ENCODE measurements at regions not wholly inside any gene's neighbourhood (a gene's known extent, or its start where the extent isn't known, plus 50 kb on each side); places are given as distances from the start of the nearest gene placed in this dataset.

DNA sequence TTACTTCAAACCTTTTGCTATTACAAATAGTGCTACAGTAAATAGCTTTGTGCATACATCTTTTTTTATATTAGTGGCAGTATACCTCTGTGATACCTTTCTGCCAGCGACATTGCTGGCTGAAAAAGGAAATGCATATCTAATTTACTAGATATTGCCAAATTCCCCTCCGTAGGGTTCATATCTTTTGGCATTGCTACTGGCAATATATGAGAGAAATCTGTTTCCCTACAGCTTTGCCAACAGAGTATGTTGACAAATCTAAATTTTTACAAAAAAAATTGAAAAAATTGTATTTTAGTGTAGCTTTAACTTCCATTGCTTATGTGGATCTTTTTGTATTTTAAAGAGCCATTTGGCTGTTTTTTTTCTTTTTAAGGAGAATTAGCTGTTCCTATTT is 426.7 kb downstream of the TRIB2 start:
- H3K4me1 ChIP-seq (ENCODE audit: control insufficient read depth, insufficient read depth, low read length) = no peaks in the 10 kb centered on the region
- no peak overlapping the region for H3K27ac ChIP-seq (ENCODE audit: low read length)
- no peaks in the 10 kb centered on the region for H3K36me3 ChIP-seq (ENCODE audit: control insufficient read depth, insufficient read depth, low read length)
- H3K9me3 ChIP-seq (replicated peaks; ENCODE audit: control insufficient read depth, low read depth, low read length) = no peaks in the 10 kb centered on the region
- H3K27me3 ChIP-seq (ENCODE audit: control insufficient read depth, insufficient read depth, low read length) = no peaks in the 10 kb centered on the region
- H3K4me3 ChIP-seq (ENCODE audit: low read length) = no peak overlapping the region
- no CpG with 5 or more reads among the region's 2 CpGs for WGBS (ENCODE audit: insufficient coverage)
- DNase-seq = no peak

GRCh38 chr2:13156916-13157315 is 440.2 kb downstream of the TRIB2 start:
- H3K27ac ChIP-seq (ENCODE audit: low read length) = no peak overlapping the region
- DNase-seq = peak; percentile 19
- no peak overlapping the region for H3K4me3 ChIP-seq (ENCODE audit: low read length)
- no peaks in the 10 kb centered on the region for H3K9me3 ChIP-seq (replicated peaks; ENCODE audit: control insufficient read depth, low read depth, low read length)
- no peaks in the 10 kb centered on the region for H3K27me3 ChIP-seq (ENCODE audit: control insufficient read depth, insufficient read depth, low read length)
- no CpG with 5 or more reads among the region's 2 CpGs for WGBS (ENCODE audit: insufficient coverage)
- H3K4me1 ChIP-seq (ENCODE audit: control insufficient read depth, insufficient read depth, low read length) = no peaks in the 10 kb centered on the region
- no peaks in the 10 kb centered on the region for H3K36me3 ChIP-seq (ENCODE audit: control insufficient read depth, insufficient read depth, low read length)

DNA sequence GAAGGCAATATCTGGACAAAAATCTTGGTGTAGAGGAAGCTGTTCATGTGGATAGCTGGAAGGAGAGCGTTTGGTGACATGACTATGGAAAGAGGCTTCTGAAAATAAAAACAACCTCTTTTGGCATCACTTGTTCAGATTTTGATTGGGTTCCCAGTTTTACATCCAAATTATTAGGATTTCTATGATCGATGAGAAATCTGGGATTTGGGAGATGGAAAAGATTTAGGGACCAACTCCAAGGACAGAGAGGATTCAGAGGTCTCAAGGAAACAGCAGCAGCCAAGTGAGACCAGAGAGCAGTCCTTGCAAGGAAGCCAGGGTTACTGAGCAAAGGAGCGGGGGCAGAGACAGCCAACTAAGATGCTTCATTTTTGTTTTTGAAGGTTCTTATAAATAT is 441.7 kb downstream of the TRIB2 start:
- Histone ChIP-seq H3K27me3 (ENCODE audit: control insufficient read depth, insufficient read depth, low read length) (no peaks in the 10 kb centered on the region), H3K27ac (ENCODE audit: low read length) (no peak overlapping the region), H3K9me3 (replicated peaks; ENCODE audit: control insufficient read depth, low read depth, low read length) (no peaks in the 10 kb centered on the region), H3K4me1 (ENCODE audit: control insufficient read depth, insufficient read depth, low read length) (no peaks in the 10 kb centered on the region), H3K4me3 (ENCODE audit: low read length) (no peak overlapping the region), H3K36me3 (ENCODE audit: control insufficient read depth, insufficient read depth, low read length) (no peaks in the 10 kb centered on the region)
- 27% methylated on average over 2 of the region's 3 CpGs for WGBS (ENCODE audit: insufficient coverage)
- DNase-seq = peak; percentile 52

- no peak overlapping the region for H3K4me3 ChIP-seq (ENCODE audit: low read length)
- no peaks in the 10 kb centered on the region for H3K4me1 ChIP-seq (ENCODE audit: control insufficient read depth, insufficient read depth, low read length)
- WGBS (ENCODE audit: insufficient coverage) = no CpG with 5 or more reads among the region's 1 CpG
- no peak overlapping the region for H3K27ac ChIP-seq (ENCODE audit: low read length)
- no peaks in the 10 kb centered on the region for H3K36me3 ChIP-seq (ENCODE audit: control insufficient read depth, insufficient read depth, low read length)
- no peak for DNase-seq
- no peaks in the 10 kb centered on the region for H3K9me3 ChIP-seq (replicated peaks; ENCODE audit: control insufficient read depth, low read depth, low read length)
- no peaks in the 10 kb centered on the region for H3K27me3 ChIP-seq (ENCODE audit: control insufficient read depth, insufficient read depth, low read length)
These were observed 464.0 kb downstream of the TRIB2 start for GRCh38 chr2:13180729-13181128.

DNA sequence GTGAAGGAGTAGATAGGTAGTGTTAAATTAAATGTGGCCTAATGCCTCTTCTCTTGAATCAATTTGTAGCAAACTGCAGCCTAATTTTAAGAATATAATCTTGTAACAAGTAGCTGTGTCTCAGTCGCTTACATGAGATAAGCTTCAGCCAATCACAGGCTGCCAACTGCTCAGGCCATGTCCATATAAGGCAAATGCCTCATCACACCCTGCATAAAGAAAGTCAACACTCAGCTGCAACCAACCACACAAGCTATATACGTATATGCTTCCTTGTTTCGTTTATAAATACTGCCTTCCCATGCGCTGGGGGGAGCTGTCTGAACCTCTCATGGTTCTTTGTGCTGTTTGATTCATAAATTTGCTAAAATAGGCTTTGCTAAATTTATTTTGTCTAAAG is 476.3 kb downstream of the TRIB2 start:
- no peaks in the 10 kb centered on the region for H3K27me3 ChIP-seq (ENCODE audit: control insufficient read depth, insufficient read depth, low read length)
- H3K9me3 ChIP-seq (replicated peaks; ENCODE audit: control insufficient read depth, low read depth, low read length) = no peaks in the 10 kb centered on the region
- H3K36me3 ChIP-seq (ENCODE audit: control insufficient read depth, insufficient read depth, low read length) = no peaks in the 10 kb centered on the region
- WGBS (ENCODE audit: insufficient coverage) = 75% methylated on average over 1 of the region's 4 CpGs
- no peak overlapping the region for H3K27ac ChIP-seq (ENCODE audit: low read length)
- DNase-seq = no peak
- H3K4me1 ChIP-seq (ENCODE audit: control insufficient read depth, insufficient read depth, low read length) = no peaks in the 10 kb centered on the region
- no peak overlapping the region for H3K4me3 ChIP-seq (ENCODE audit: low read length)

- Histone ChIP-seq H3K27ac (ENCODE audit: low read length) (no peak overlapping the region), H3K9me3 (replicated peaks; ENCODE audit: control insufficient read depth, low read depth, low read length) (no peaks in the 10 kb centered on the region), H3K4me3 (ENCODE audit: low read length) (no peak overlapping the region), H3K4me1 (ENCODE audit: control insufficient read depth, insufficient read depth, low read length) (no peaks in the 10 kb centered on the region), H3K27me3 (ENCODE audit: control insufficient read depth, insufficient read depth, low read length) (no peaks in the 10 kb centered on the region), H3K36me3 (ENCODE audit: control insufficient read depth, insufficient read depth, low read length) (no peaks in the 10 kb centered on the region)
- peak; percentile 30 for DNase-seq
- no CpG with 5 or more reads among the region's 1 CpG for WGBS (ENCODE audit: insufficient coverage)
These were observed 477.2 kb downstream of the TRIB2 start for GRCh38 chr2:13193900-13194299.

DNA sequence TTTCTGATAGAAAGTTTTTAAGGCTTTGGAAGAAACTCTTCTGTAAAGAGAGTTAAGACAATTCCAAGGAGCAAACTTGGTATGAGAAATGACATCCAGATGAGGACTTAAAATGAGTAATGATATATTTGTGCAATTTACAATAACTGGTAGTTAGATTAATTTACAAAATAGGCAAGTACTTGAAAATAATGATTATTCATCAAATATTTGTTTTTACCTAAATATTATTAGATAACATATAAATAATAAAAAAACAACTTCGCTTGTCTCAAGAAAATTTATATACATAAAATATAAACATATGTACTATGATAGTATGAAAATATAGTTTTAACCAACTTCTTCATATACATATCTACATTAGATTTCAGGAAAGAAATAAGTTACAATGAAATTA is 478.5 kb downstream of the TRIB2 start:
- Histone ChIP-seq H3K9me3 (replicated peaks; ENCODE audit: control insufficient read depth, low read depth, low read length) (no peaks in the 10 kb centered on the region), H3K4me1 (ENCODE audit: control insufficient read depth, insufficient read depth, low read length) (no peaks in the 10 kb centered on the region), H3K4me3 (ENCODE audit: low read length) (no peak overlapping the region), H3K27me3 (ENCODE audit: control insufficient read depth, insufficient read depth, low read length) (no peaks in the 10 kb centered on the region), H3K36me3 (ENCODE audit: control insufficient read depth, insufficient read depth, low read length) (no peaks in the 10 kb centered on the region), H3K27ac (ENCODE audit: low read length) (no peak overlapping the region)
- no peak for DNase-seq
- no CpG with 5 or more reads among the region's 1 CpG for WGBS (ENCODE audit: insufficient coverage)

GRCh38 chr2:13197248-13197647 is 480.5 kb downstream of the TRIB2 start:
- Histone ChIP-seq H3K4me1 (ENCODE audit: control insufficient read depth, insufficient read depth, low read length) (no peaks in the 10 kb centered on the region), H3K27me3 (ENCODE audit: control insufficient read depth, insufficient read depth, low read length) (no peaks in the 10 kb centered on the region), H3K27ac (ENCODE audit: low read length) (no peak overlapping the region), H3K4me3 (ENCODE audit: low read length) (no peak overlapping the region), H3K9me3 (replicated peaks; ENCODE audit: control insufficient read depth, low read depth, low read length) (no peaks in the 10 kb centered on the region), H3K36me3 (ENCODE audit: control insufficient read depth, insufficient read depth, low read length) (no peaks in the 10 kb centered on the region)
- no peak for DNase-seq
- 100% methylated on average over 1 of the region's 1 CpG for WGBS (ENCODE audit: insufficient coverage)

- no CpG with 5 or more reads among the region's 2 CpGs for WGBS (ENCODE audit: insufficient coverage)
- Histone ChIP-seq H3K4me3 (ENCODE audit: low read length) (no peak overlapping the region), H3K27ac (ENCODE audit: low read length) (no peak overlapping the region)
These were observed 485.2 kb downstream of the TRIB2 start for GRCh38 chr2:13201924-13202323.

DNA sequence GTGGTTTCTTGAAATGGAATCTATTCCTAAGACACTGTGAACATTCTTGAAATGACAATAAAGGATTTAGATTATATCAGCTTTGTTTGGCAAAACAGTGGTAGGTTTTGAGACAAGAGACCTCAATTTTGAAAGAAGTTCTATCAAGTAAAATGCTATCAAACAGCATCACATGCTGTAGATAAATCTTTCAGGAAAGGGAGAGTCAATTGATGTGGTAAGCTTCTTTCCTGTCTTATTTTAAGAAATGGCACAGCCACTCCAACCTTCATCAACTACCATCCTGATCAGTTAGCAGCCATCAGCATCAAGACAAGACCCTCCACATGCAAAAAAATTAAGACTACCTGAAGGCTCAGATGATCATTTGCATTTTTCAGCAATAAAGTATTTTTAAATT is 495.4 kb downstream of the TRIB2 start:
- Histone ChIP-seq H3K27ac (ENCODE audit: low read length) (no peak overlapping the region), H3K27me3 (ENCODE audit: control insufficient read depth, insufficient read depth, low read length) (no peaks in the 10 kb centered on the region), H3K9me3 (replicated peaks; ENCODE audit: control insufficient read depth, low read depth, low read length) (peaks cover 4% of the 10 kb centered on the region), H3K36me3 (ENCODE audit: control insufficient read depth, insufficient read depth, low read length) (no peaks in the 10 kb centered on the region), H3K4me3 (ENCODE audit: low read length) (no peak overlapping the region), H3K4me1 (ENCODE audit: control insufficient read depth, insufficient read depth, low read length) (no peaks in the 10 kb centered on the region)
- no peak for DNase-seq

More at GRCh38 chr2:13201924-13202323, 485.2 kb downstream of the TRIB2 start:
- H3K9me3 ChIP-seq (replicated peaks; ENCODE audit: control insufficient read depth, low read depth, low read length) = no peaks in the 10 kb centered on the region
- H3K4me1 ChIP-seq (ENCODE audit: control insufficient read depth, insufficient read depth, low read length) = no peaks in the 10 kb centered on the region
- no peaks in the 10 kb centered on the region for H3K36me3 ChIP-seq (ENCODE audit: control insufficient read depth, insufficient read depth, low read length)
- no peak for DNase-seq
- no peaks in the 10 kb centered on the region for H3K27me3 ChIP-seq (ENCODE audit: control insufficient read depth, insufficient read depth, low read length)

DNA sequence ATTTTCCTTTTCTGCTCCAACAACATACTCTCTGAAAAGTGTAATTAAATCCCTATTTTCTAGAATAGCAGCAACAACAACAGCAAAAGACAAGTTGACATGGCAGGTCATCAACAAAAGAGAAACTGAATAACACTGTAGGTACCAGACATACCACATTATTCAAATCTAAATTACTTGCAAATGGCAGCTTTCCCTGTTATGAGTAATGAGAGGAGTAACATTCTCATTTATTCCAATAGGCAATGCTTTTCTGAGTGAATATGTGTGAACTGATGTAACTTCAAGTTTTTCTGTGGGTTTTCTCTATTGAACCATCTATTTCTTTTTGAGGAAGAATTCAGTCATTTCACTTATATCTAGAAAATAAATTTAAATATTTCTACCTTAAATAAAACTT is 501.5 kb downstream of the TRIB2 start:
- Histone ChIP-seq H3K36me3 (ENCODE audit: control insufficient read depth, insufficient read depth, low read length) (no peaks in the 10 kb centered on the region), H3K4me1 (ENCODE audit: control insufficient read depth, insufficient read depth, low read length) (no peaks in the 10 kb centered on the region), H3K4me3 (ENCODE audit: low read length) (no peak overlapping the region), H3K27me3 (ENCODE audit: control insufficient read depth, insufficient read depth, low read length) (no peaks in the 10 kb centered on the region), H3K9me3 (replicated peaks; ENCODE audit: control insufficient read depth, low read depth, low read length) (peaks cover 4% of the 10 kb centered on the region), H3K27ac (ENCODE audit: low read length) (no peak overlapping the region)
- DNase-seq = no peak
